Choroid plexus epithelial cell (primary cell): ENCODE measurements at regions not wholly inside any gene's neighbourhood (a gene's known extent, or its start where the extent isn't known, plus 50 kb on each side); places are given as distances from the start of the nearest gene placed in this dataset.
"Not testable (repeated sequence)": the region's sequence is repeated elsewhere in the genome, so short reads cannot be mapped to it uniquely, and the experiment has no call there.

Experiments used
- DNase-seq: peaks from one replicate; pipeline ENCODE4 v3.0.0-alpha.2; 2010; ENCODE audit warnings: low read depth
- H3K4me3 ChIP-seq: 2 replicates; pipeline ENCODE4 v1.5.1; 2011; ENCODE audit warnings: low read depth, mild to moderate bottlenecking, control low read depth, low read length, moderate library complexity
- CTCF ChIP-seq: conservative IDR thresholded peaks from 2 replicates; pipeline ENCODE4 v1.5.1; 2011; ENCODE audit warnings: low read depth, mild to moderate bottlenecking, control low read depth, inconsistent platforms, low read length, moderate library complexity

GRCh38 chr1:58855274-58856165 is 71.7 kb upstream of the JUN start:
- peak; percentile 47 for DNase-seq
- no peak overlapping the region for H3K4me3 ChIP-seq
- no peak for TF ChIP-seq CTCF

- not testable (repeated sequence) for H3K4me3 ChIP-seq, DNase-seq
Measured at GRCh38 chr1:58856281-58856680, 72.4 kb upstream of the JUN start.

GRCh38 chr1:58857680-58858673 is 74.1 kb upstream of the JUN start:
- no peak for TF ChIP-seq CTCF
- H3K4me3 ChIP-seq: no peak overlapping the region
- peak; percentile 46 for DNase-seq

GRCh38 chr1:58859769-58860485 is 76.1 kb upstream of the JUN start:
- no peak for TF ChIP-seq CTCF
- DNase-seq: no peak
- no peak overlapping the region for H3K4me3 ChIP-seq

GRCh38 chr1:58861076-58861475 is 77.2 kb upstream of the JUN start:
- DNase-seq: no peak
- H3K4me3 ChIP-seq: no peak overlapping the region
- TF ChIP-seq CTCF: no peak

GRCh38 chr1:58861506-58861905 is 77.7 kb upstream of the JUN start:
- H3K4me3 ChIP-seq: no peak overlapping the region
- no peak for TF ChIP-seq CTCF
- peak; percentile 60 for DNase-seq
